ENCODE measurements at regions not wholly inside any gene's neighbourhood (a gene's known extent, or its start where the extent isn't known, plus 50 kb on each side); places are given as distances from the start of the nearest gene placed in this dataset.

- ChIA-PET POLR2A (no interaction called here), RAD21 (ENCODE audit: low non-redundant PET in 1 of 2, low total read pairs in 2 of 2, uncharacterized antibody in 2 of 2, unreplicated experiment in 2 of 2) (no interaction called here), CTCF (no interaction called here)
- Histone ChIP-seq H3K4me1 (ENCODE audit: control insufficient read depth in 1 of 2, insufficient read depth in 2 of 2, low read length in 2 of 2) (no peaks in the 10 kb centered on the region), H2AFZ (ENCODE audit: low read depth, low read length, poor library complexity, severe bottlenecking) (no peak overlapping the region), H3K4me3 (replicated peaks in 1 of 2; ENCODE audit: low read depth in 1 of 2, low read length in 2 of 2) (no peak overlapping the region), H3K36me3 (ENCODE audit: control insufficient read depth in 1 of 2, insufficient read depth in 2 of 2, low read length in 2 of 2) (no peaks in the 10 kb centered on the region), H3K9me2 (ENCODE audit: insufficient read depth) (no peaks in the 10 kb centered on the region), H3K27ac (ENCODE audit: low read depth, low read length) (no peak overlapping the region), H4K20me1 (ENCODE audit: insufficient read depth) (no peaks in the 10 kb centered on the region), H3K79me2 (ENCODE audit: insufficient read depth, low read length) (no peaks in the 10 kb centered on the region), H3K27me3 (ENCODE audit: insufficient read depth, low read length) (peaks cover 78% of the 10 kb centered on the region), H3K9ac (ENCODE audit: low read length) (no peak overlapping the region), H3K9me3 (ENCODE audit: control insufficient read depth in 1 of 2, insufficient read depth in 1 of 2, low read depth in 1 of 2, low read length in 2 of 2) (no peaks in the 10 kb centered on the region), H3K4me2 (ENCODE audit: low read length) (no peak overlapping the region)
- no TSS peak for BruUV-seq (replicated peaks)
- intact Hi-C loops (cut with micrococcal nuclease) = loop anchor here (10.0 kb wide), 2 partner anchors 287 to 1497 kb away; no protein-coding TSS in a partner anchor
- TF ChIP-seq, protein P1, sequence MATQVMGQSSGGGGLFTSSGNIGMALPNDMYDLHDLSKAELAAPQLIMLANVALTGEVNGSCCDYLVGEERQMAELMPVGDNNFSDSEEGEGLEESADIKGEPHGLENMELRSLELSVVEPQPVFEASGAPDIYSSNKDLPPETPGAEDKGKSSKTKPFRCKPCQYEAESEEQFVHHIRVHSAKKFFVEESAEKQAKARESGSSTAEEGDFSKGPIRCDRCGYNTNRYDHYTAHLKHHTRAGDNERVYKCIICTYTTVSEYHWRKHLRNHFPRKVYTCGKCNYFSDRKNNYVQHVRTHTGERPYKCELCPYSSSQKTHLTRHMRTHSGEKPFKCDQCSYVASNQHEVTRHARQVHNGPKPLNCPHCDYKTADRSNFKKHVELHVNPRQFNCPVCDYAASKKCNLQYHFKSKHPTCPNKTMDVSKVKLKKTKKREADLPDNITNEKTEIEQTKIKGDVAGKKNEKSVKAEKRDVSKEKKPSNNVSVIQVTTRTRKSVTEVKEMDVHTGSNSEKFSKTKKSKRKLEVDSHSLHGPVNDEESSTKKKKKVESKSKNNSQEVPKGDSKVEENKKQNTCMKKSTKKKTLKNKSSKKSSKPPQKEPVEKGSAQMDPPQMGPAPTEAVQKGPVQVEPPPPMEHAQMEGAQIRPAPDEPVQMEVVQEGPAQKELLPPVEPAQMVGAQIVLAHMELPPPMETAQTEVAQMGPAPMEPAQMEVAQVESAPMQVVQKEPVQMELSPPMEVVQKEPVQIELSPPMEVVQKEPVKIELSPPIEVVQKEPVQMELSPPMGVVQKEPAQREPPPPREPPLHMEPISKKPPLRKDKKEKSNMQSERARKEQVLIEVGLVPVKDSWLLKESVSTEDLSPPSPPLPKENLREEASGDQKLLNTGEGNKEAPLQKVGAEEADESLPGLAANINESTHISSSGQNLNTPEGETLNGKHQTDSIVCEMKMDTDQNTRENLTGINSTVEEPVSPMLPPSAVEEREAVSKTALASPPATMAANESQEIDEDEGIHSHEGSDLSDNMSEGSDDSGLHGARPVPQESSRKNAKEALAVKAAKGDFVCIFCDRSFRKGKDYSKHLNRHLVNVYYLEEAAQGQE (IDR thresholded peaks at IDR 0.05; ENCODE audit: low read depth) = no peak
- TF ChIP-seq CEBPB (IDR thresholded peaks at IDR 0.05; ENCODE audit: low read depth) = no peak
- TF ChIP-seq ELF1 (IDR thresholded peaks at IDR 0.05; ENCODE audit: borderline replicate concordance, low read depth) = no peak
- no peak for TF ChIP-seq RAD21 (IDR thresholded peaks at IDR 0.05; ENCODE audit: low read depth)
- no peak for TF ChIP-seq SRF (IDR thresholded peaks at IDR 0.05; ENCODE audit: low read depth)
- TF ChIP-seq EGR1 (IDR thresholded peaks at IDR 0.05; ENCODE audit: low read depth) = no peak
- no peak for TF ChIP-seq SIN3A (IDR thresholded peaks at IDR 0.05; ENCODE audit: low read depth)
- ATAC-seq (no peak), DNase-seq (ENCODE audit: low read depth, low spot score) (no peak)
These were observed 197.3 kb downstream of the UNC5CL start for GRCh38 chr6:40841721-40842120.

GRCh38 chr6:40832691-40833090, 206.3 kb downstream of the UNC5CL start:
- no peak overlapping the region for H3K27ac ChIP-seq (ENCODE audit: low read depth, low read length)
- no peak for DNase-seq (ENCODE audit: low read depth, low spot score)
- intact Hi-C loops (cut with micrococcal nuclease) = no loop called here
- no peak for ATAC-seq
- no peak overlapping the region for H3K4me3 ChIP-seq (replicated peaks in 1 of 2; ENCODE audit: low read depth in 1 of 2, low read length in 2 of 2)
- BruUV-seq (replicated peaks) = no TSS peak
- H3K4me2 ChIP-seq (ENCODE audit: low read length) = no peak overlapping the region
- H4K20me1 ChIP-seq (ENCODE audit: insufficient read depth) = no peaks in the 10 kb centered on the region
- no peaks in the 10 kb centered on the region for H3K36me3 ChIP-seq (ENCODE audit: control insufficient read depth in 1 of 2, insufficient read depth in 2 of 2, low read length in 2 of 2)
- no peak overlapping the region for H2AFZ ChIP-seq (ENCODE audit: low read depth, low read length, poor library complexity, severe bottlenecking)
- no peak overlapping the region for H3K9ac ChIP-seq (ENCODE audit: low read length)
- H3K4me1 ChIP-seq (ENCODE audit: control insufficient read depth in 1 of 2, insufficient read depth in 2 of 2, low read length in 2 of 2) = no peaks in the 10 kb centered on the region
- CTCF ChIA-PET = no interaction called here
- H3K9me3 ChIP-seq (ENCODE audit: control insufficient read depth in 1 of 2, insufficient read depth in 1 of 2, low read depth in 1 of 2, low read length in 2 of 2) = no peaks in the 10 kb centered on the region
- H3K27me3 ChIP-seq (ENCODE audit: insufficient read depth, low read length) = peaks cover 69% of the 10 kb centered on the region
- H3K9me2 ChIP-seq (ENCODE audit: insufficient read depth) = no peaks in the 10 kb centered on the region
- POLR2A ChIA-PET = no interaction called here
- RAD21 ChIA-PET (ENCODE audit: low non-redundant PET in 1 of 2, low total read pairs in 2 of 2, uncharacterized antibody in 2 of 2, unreplicated experiment in 2 of 2) = no interaction called here
- H3K79me2 ChIP-seq (ENCODE audit: insufficient read depth, low read length) = no peaks in the 10 kb centered on the region
- TF ChIP-seq RAD21 (IDR thresholded peaks at IDR 0.05; ENCODE audit: low read depth) (no peak), YY1 (IDR thresholded peaks at IDR 0.05; ENCODE audit: extremely low read depth, insufficient replicate concordance, low read depth, low read length) (no peak), EZH2 (IDR thresholded peaks at IDR 0.05) (no peak), FOSL1 (IDR thresholded peaks at IDR 0.05; ENCODE audit: low read depth) (no peak), SRF (IDR thresholded peaks at IDR 0.05; ENCODE audit: low read depth) (no peak), SP1 (IDR thresholded peaks at IDR 0.05; ENCODE audit: low read depth) (no peak), POLR2AphosphoS5 (IDR thresholded peaks at IDR 0.05; ENCODE audit: low read depth, low read length) (no peak)
- TF ChIP-seq, protein P2, sequence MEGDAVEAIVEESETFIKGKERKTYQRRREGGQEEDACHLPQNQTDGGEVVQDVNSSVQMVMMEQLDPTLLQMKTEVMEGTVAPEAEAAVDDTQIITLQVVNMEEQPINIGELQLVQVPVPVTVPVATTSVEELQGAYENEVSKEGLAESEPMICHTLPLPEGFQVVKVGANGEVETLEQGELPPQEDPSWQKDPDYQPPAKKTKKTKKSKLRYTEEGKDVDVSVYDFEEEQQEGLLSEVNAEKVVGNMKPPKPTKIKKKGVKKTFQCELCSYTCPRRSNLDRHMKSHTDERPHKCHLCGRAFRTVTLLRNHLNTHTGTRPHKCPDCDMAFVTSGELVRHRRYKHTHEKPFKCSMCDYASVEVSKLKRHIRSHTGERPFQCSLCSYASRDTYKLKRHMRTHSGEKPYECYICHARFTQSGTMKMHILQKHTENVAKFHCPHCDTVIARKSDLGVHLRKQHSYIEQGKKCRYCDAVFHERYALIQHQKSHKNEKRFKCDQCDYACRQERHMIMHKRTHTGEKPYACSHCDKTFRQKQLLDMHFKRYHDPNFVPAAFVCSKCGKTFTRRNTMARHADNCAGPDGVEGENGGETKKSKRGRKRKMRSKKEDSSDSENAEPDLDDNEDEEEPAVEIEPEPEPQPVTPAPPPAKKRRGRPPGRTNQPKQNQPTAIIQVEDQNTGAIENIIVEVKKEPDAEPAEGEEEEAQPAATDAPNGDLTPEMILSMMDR (IDR thresholded peaks at IDR 0.05 in 2 of 3, conservative IDR thresholded peaks at IDR 0.05 in 1 of 3; ENCODE audit: borderline replicate concordance in 1 of 3, insufficient read depth in 1 of 3, low read depth in 2 of 3, low read length in 2 of 3) = no peak

Data from HCT116 (cell line).